HEK293T (cell line): ENCODE measurements at regions not wholly inside any gene's neighbourhood (a gene's known extent, or its start where the extent isn't known, plus 50 kb on each side); places are given as distances from the start of the nearest gene placed in this dataset.

Source experiments
- CTCF ChIA-PET: fragments of 350-600 bp; formaldehyde crosslinking; extraction: SDS; loops from one replicate; lab custom pipeline; 2021; ENCODE audit warnings: antibody characterized with exemption, inconsistent platforms; lab: Yijun Ruan, JAX
- POLR2A ChIA-PET: fragments of 350-600 bp; formaldehyde crosslinking; extraction: SDS; loops from one replicate; lab custom pipeline; 2020; ENCODE audit warnings: antibody characterized with exemption, inconsistent platforms; lab: Yijun Ruan, JAX
- DNase-seq: peaks from one replicate; pipeline ENCODE4 v3.0.0; 2012; ENCODE audit warnings: mixed read lengths; ENCODE audit errors: extremely low spot score
- ARNT ChIP-seq: fragments of 450-650 bp; IDR thresholded peaks from 2 replicates; pipeline ENCODE4 v1.6.1; 2017; ENCODE audit warnings: mild to moderate bottlenecking
- BHLHE40 ChIP-seq: fragments of 450-650 bp; IDR thresholded peaks from 2 replicates; pipeline ENCODE4 v1.6.1; 2016; ENCODE audit warnings: mild to moderate bottlenecking, moderate library complexity, borderline replicate concordance
- CTBP1 ChIP-seq: fragments of 450-650 bp; IDR thresholded peaks from 2 replicates; pipeline ENCODE4 v1.6.1; 2016; ENCODE audit warnings: borderline replicate concordance
- ELF4 ChIP-seq: fragments of 450-650 bp; IDR thresholded peaks from 2 replicates; pipeline ENCODE4 v1.6.1; 2017; ENCODE audit warnings: antibody characterized with exemption
- FOXA1 ChIP-seq: fragments of 450-650 bp; IDR thresholded peaks from 2 replicates; pipeline ENCODE4 v1.6.1; 2016; ENCODE audit warnings: mild to moderate bottlenecking
- FOXK2 ChIP-seq: fragments of 450-650 bp; IDR thresholded peaks from 2 replicates; pipeline ENCODE4 v1.6.1; 2016; ENCODE audit warnings: mild to moderate bottlenecking
- FOXM1 ChIP-seq: fragments of 450-650 bp; IDR thresholded peaks from 2 replicates; pipeline ENCODE4 v1.6.1; 2017; ENCODE audit warnings: mild to moderate bottlenecking, borderline replicate concordance
- HDGF ChIP-seq: fragments of 450-650 bp; IDR thresholded peaks from 2 replicates; pipeline ENCODE4 v1.6.1; 2017; ENCODE audit warnings: antibody characterized with exemption, borderline replicate concordance
- L3MBTL2 ChIP-seq: fragments of 450-650 bp; conservative IDR thresholded peaks from 2 replicates; pipeline ENCODE4 v1.6.1; 2016; ENCODE audit warnings: mild to moderate bottlenecking
- LEF1 ChIP-seq: fragments of 450-650 bp; IDR thresholded peaks from 2 replicates; pipeline ENCODE4 v1.6.1; 2017; ENCODE audit warnings: mild to moderate bottlenecking, borderline replicate concordance
- NFRKB ChIP-seq: fragments of 450-650 bp; IDR thresholded peaks from 2 replicates; pipeline ENCODE4 v1.6.1; 2016; ENCODE audit warnings: mild to moderate bottlenecking, moderate library complexity
- PKNOX1 ChIP-seq: fragments of 450-650 bp; IDR thresholded peaks from 2 replicates; pipeline ENCODE4 v1.6.1; 2016
- SP1 ChIP-seq: fragments of 450-650 bp; IDR thresholded peaks from 2 replicates; pipeline ENCODE4 v1.6.1; 2017
- SUZ12 ChIP-seq: fragments of 450-650 bp; IDR thresholded peaks from 2 replicates; pipeline ENCODE4 v1.6.1; 2016; ENCODE audit warnings: mild to moderate bottlenecking
- TARDBP ChIP-seq: fragments of 450-650 bp; IDR thresholded peaks from 2 replicates; pipeline ENCODE4 v1.6.1; 2016
- ZNF384 ChIP-seq: fragments of 450-650 bp; IDR thresholded peaks from 2 replicates; pipeline ENCODE4 v1.6.1; 2016

GRCh38 chr10:80860719-80861118, 323.0 kb downstream of the SH2D4B start:
- POLR2A ChIA-PET: no interaction called here
- TF ChIP-seq FOXM1: no peak
- TF ChIP-seq FOXA1: no peak
- TF ChIP-seq HDGF: no peak
- no peak for TF ChIP-seq BHLHE40
- TF ChIP-seq SP1: no peak
- no peak for TF ChIP-seq PKNOX1
- no peak for TF ChIP-seq TARDBP
- TF ChIP-seq LEF1: no peak
- TF ChIP-seq FOXK2: no peak
- no peak for TF ChIP-seq ARNT
- TF ChIP-seq CTBP1: no peak
- no peak for TF ChIP-seq ZNF384
- TF ChIP-seq SUZ12: no peak
- no peak for TF ChIP-seq L3MBTL2
- TF ChIP-seq ELF4: no peak
- no peak for TF ChIP-seq NFRKB
- CTCF ChIA-PET: interaction anchor here (0.6 kb wide), 1 partner anchor 979 kb away, joined by 4 read pairs; no protein-coding TSS in a partner anchor
- no peak for DNase-seq

DNA sequence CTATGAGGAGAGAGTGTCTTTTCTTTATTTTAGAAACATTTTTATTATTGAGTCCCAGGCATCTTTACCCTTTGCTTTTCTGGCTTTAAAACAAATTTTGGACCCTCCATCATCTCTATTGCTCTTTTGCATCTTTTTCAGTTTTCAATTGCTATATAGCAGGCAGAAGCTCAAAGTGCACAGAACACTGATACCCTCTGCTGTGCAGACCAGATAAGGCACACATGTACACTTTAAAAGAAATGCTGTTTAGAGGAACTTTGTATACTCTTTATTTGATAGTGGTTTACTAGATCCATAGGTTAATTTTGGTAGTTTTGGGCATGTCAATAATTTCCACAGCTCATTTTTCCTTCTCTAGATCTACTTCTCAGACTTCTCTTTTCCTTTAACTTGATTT, 324.2 kb downstream of the SH2D4B start:
- CTCF ChIA-PET: interaction anchor here (0.6 kb wide), 3 partner anchors 166 to 1522 kb away, joined by 3 read pairs; no protein-coding TSS in a partner anchor
- DNase-seq: no peak

GRCh38 chr10:80870282-80870681, 332.6 kb downstream of the SH2D4B start:
- POLR2A ChIA-PET: no interaction called here
- CTCF ChIA-PET: no interaction called here
- DNase-seq: no peak
- TF ChIP-seq L3MBTL2 (no peak), CTBP1 (no peak), ZNF384 (no peak), BHLHE40 (no peak), NFRKB (no peak), LEF1 (no peak), SUZ12 (no peak), FOXA1 (no peak), FOXM1 (no peak), ELF4 (no peak), PKNOX1 (no peak), TARDBP (no peak)

More for the DNA sequence above, 324.2 kb downstream of the SH2D4B start:
- POLR2A ChIA-PET: no interaction called here
- TF ChIP-seq SUZ12 (no peak), BHLHE40 (no peak), CTBP1 (no peak), TARDBP (no peak), NFRKB (no peak), FOXA1 (no peak), HDGF (no peak), LEF1 (no peak), ZNF384 (no peak), ARNT (no peak), FOXK2 (no peak), SP1 (no peak), PKNOX1 (no peak), ELF4 (no peak), FOXM1 (no peak), L3MBTL2 (no peak)

- ChIA-PET CTCF (no interaction called here), POLR2A (no interaction called here)
- DNase-seq: no peak
- no peak for TF ChIP-seq SUZ12
- TF ChIP-seq ZNF384: no peak
- TF ChIP-seq LEF1: no peak
- TF ChIP-seq L3MBTL2: no peak
- no peak for TF ChIP-seq PKNOX1
- TF ChIP-seq FOXM1: no peak
- no peak for TF ChIP-seq FOXK2
- no peak for TF ChIP-seq ARNT
- no peak for TF ChIP-seq FOXA1
- no peak for TF ChIP-seq CTBP1
- no peak for TF ChIP-seq BHLHE40
- no peak for TF ChIP-seq ELF4
These were observed 333.4 kb downstream of the SH2D4B start for GRCh38 chr10:80871083-80871482.

GRCh38 chr10:80878330-80878729, 340.6 kb downstream of the SH2D4B start:
- CTCF ChIA-PET: no interaction called here
- no peak for DNase-seq
- no peak for TF ChIP-seq TARDBP
- no peak for TF ChIP-seq SUZ12
- no peak for TF ChIP-seq CTBP1
- no peak for TF ChIP-seq ZNF384
- TF ChIP-seq L3MBTL2: no peak
- no peak for TF ChIP-seq FOXA1
- TF ChIP-seq FOXM1: no peak
- no peak for TF ChIP-seq FOXK2
- no peak for TF ChIP-seq BHLHE40
- no peak for TF ChIP-seq PKNOX1
- no peak for TF ChIP-seq SP1
- TF ChIP-seq NFRKB: no peak
- TF ChIP-seq LEF1: no peak
- no peak for TF ChIP-seq HDGF
- no peak for TF ChIP-seq ARNT
- TF ChIP-seq ELF4: no peak
- POLR2A ChIA-PET: no interaction called here
